DMS53 (cell line): ENCODE measurements at regions not wholly inside any gene's neighbourhood (a gene's known extent, or its start where the extent isn't known, plus 50 kb on each side); places are given as distances from the start of the nearest gene placed in this dataset.

ENCODE experiments used
- DNase-seq: peaks from one replicate; lab custom pipeline; 2025; lab: John Stamatoyannopoulos, UW

DNA sequence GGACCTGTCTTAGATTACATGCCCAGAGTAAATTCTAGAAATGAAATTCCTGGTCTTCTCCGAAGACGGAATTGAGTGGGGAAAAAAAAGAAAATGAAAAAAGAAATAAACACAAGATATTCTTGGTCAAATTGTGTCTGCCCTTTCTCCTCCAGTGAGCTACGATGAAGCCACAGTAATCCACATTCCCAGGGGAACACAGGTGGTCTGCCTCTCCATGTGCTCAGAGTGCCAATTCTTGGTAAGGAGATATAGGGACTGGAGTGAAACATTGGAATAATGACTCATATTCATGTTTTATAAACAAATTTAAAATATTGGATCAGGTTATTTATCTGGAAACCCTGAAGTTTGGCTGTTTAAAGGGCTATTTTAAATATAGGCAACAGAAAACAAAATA, 54.2 kb upstream of the MGST2 start:
- DNase-seq: no peak

DNA sequence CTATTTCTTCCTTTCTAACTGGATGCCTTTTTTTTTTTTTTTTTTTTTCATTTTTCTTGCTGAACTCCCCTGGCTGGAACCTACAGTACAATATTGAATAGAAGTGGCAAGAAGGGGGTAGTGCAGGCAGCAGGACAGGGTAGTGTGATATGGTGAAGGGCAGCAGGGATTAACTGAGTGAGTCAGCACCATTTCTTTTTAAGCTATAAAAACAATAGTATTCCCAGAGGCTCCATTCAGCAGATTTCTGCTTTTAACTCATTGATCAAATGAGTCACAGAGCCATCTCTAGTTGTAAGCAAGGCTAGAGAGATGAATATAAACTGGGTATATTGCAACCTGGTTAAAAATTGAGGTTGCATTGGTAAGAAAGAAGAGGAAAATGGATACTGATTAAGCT, 53.6 kb upstream of the SETD7 start:
- peak; percentile 64 for DNase-seq

DNA sequence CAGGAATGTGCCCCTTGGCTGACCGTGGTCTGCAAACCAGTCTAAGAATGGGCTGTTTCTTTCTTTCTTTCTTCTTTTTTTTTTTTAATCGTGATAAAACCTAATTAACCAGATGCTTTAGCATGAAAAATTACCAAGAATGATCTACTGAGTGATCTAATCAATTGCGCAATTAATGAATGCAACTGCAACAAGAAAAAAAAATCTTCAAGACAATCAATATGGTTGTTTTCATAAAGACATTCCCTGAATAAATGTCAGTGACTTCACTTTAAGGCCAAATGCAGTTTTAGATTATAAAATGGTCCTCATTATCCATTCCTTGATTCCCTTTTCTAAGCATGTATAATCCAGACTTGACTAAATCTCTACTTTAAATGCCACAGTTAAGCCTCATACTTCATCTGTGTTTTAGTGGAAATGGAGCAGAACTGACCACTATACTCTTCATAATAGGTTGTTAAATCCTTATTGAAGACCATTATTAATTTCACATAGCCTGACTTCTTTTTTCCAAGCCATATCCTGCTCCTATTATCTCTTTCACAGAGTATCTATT, 51.6 kb upstream of the SETD7 start:
- no peak for DNase-seq

DNA sequence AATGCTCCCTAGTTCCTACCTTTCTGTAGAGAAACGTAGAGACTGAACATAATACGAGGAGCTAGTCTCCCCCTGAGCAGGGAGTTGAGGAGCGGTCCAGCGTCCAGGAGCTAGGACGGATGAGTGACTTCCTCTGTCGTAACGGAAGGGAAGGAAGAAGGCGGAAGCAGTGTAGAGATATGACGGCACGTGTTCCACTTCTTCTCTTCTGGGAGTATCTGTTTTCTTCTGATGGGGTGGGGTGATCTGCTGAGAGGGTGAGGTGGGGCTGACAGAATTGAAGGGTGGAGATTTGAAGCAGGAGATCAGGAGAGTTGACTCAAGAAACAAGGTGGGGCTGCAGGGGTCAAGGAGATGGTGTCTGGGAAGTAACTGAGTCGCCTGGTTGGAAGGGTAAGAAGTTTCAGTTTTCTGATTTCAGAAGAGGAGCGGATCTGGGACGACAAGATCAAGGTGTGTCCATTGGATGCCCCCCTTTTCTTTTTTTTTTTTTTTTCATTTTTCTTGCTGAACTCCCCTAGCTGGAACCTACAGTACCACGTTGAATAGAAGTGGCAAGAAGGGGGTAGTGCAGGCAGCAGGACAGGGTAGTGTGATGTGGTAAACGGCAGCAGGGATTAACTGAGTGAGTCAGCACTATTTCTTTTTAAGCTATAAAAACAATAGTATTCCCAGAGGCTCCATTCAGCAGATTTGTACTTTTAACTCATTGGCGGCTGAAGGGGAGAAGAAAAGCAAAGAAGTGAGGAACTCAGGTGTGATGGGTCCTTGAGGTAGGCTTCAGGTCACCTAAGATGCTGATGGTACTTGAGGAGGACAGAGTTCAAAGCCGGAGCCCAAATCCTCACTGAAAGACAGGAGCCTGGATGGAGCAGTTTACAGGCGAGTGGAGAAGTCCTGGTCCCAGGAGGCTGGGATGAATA, 50.8 kb upstream of the SETD7 start:
- DNase-seq: peak; percentile 56

DNA sequence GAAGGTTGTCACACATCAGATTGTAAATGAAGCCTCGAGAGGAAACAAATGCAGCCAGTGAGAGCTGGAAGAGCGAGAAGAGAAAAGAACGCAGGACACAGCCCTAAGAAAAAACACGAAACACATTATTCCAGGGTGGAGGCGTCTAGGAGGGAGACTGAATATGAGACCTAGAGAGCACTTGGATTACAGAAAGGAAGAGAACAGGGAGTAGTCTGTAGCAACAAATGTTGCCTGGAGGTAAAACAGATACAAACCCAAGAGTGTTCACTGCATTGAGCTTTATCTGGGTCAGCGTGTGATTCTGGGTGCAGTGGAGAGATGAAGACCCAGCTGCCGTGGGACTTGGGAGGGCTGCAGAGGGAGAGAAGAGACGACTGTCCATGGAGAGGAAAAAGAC, 50.1 kb upstream of the SETD7 start:
- DNase-seq: no peak
